ENCODE measurements at regions not wholly inside any gene's neighbourhood (a gene's known extent, or its start where the extent isn't known, plus 50 kb on each side); places are given as distances from the start of the nearest gene placed in this dataset.

DNA sequence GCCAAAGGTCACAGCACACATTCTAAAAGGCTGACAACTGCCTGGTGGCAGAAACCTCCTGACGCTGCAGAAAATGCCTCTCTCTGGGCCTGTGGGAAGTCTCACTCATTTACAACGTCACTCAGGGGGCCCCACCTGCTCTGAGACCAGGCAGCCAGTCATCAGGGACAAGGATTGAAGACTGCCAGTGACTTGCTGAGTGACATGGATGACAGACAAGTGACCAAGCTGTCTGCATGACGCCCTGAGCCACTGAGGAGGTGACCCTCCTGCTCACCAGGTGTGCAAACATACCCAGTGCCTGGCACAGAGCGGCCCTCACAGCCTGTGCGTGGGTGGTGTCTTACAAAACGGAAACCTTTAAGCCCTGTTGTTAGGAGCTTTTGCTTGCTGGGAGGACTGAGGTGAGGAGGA, 392.4 kb downstream of the TNS1 start:
- no peak overlapping the region for H3K27ac ChIP-seq (ENCODE audit: extremely low read length, insufficient read depth, low read length)
- CTCF ChIA-PET (ENCODE audit: low intra/inter-chr PET ratio, low total read pairs), result no interaction called here

More for the DNA sequence above, 392.4 kb downstream of the TNS1 start:
- Histone ChIP-seq H3K4me2 (ENCODE audit: low read depth, low read length) (no peak overlapping the region), H3K27me3 (ENCODE audit: control insufficient read depth in 1 of 2, insufficient read depth in 2 of 2, low read length in 2 of 2) (peaks cover 2% of the 10 kb centered on the region in 2 experiments; a peak in 2 of 5 replicates), H2AFZ (ENCODE audit: low read length) (no peak overlapping the region), H3K79me2 (ENCODE audit: insufficient read depth, low read length) (no peaks in the 10 kb centered on the region), H3K4me3 (replicated peaks in 1 of 3; ENCODE audit: insufficient read depth in 1 of 3, low read depth in 2 of 3, low read length in 3 of 3) (no peak overlapping the region), H3K9ac (ENCODE audit: insufficient read depth, low read depth, low read length) (no peak overlapping the region), H3K4me1 (ENCODE audit: insufficient read depth, low read length) (no peaks in the 10 kb centered on the region), H3K9me3 (ENCODE audit: low read length) (no peaks in the 10 kb centered on the region), H3K36me3 (replicated peaks in 1 of 2; ENCODE audit: control insufficient read depth in 1 of 2, insufficient read depth in 2 of 2, low read length in 2 of 2) (no peaks in the 10 kb centered on the region), H4K20me1 (ENCODE audit: insufficient read depth, low read length) (peaks cover 6% of the 10 kb centered on the region; the same call in 1 of the 2 replicates)
- POLR2A ChIA-PET, result no interaction called here
- WGBS (ENCODE audit: low lambda C conversion rate), result 9% methylated on average over 6 of the region's 6 CpGs
- DNase-seq (ENCODE audit: low spot score) (no peak), ATAC-seq (peak; percentile 38), FAIRE-seq (no peak)
- in situ Hi-C loops (cut with HindIII; ENCODE audit: extremely low pct_ligation_motif_present, low pct_unique_long_range_greater_than_20kb) (no loop called here), intact Hi-C loops (cut with micrococcal nuclease; ENCODE audit: unreplicated experiment) (no loop called here)
- TF ChIP-seq MAFK (conservative IDR thresholded peaks at IDR 0.05 in 1 of 2, IDR thresholded peaks at IDR 0.05 in 1 of 2; ENCODE audit: low read length in 2 of 2) (0 out of 4 replicates have a peak, but pooled peaks of 1 of the 2 experiments have one; percentile 34), CHCHD3 (CRISPR knock-in tag; IDR thresholded peaks at IDR 0.05) (no peak), CREB1 (IDR thresholded peaks at IDR 0.05) (peak; percentile 70), CREB1 (CRISPR knock-in tag; IDR thresholded peaks at IDR 0.05) (no peak), THAP7 (CRISPR knock-in tag; IDR thresholded peaks at IDR 0.05) (no peak), ZBTB4 (CRISPR knock-in tag; IDR thresholded peaks at IDR 0.05; ENCODE audit: borderline replicate concordance) (no peak), MAFF (IDR thresholded peaks at IDR 0.05; ENCODE audit: low read depth, low read length) (0 out of 2 replicates have a peak, but pooled peaks have one; percentile 18), FOXJ3 (CRISPR knock-in tag; IDR thresholded peaks at IDR 0.05; ENCODE audit: borderline replicate concordance) (no peak)
- no TSS peak for BruUV-seq (replicated peaks)
